T-helper 1 cell treated with Interleukin-12 subunit alpha and Interleukin-12 subunit beta and Interleukin-4 antibody, amounts not matched to agents 30 μg/mL and 1 μg/mL, for 36 hours (primary cell): ENCODE measurements at regions not wholly inside any gene's neighbourhood (a gene's known extent, or its start where the extent isn't known, plus 50 kb on each side); places are given as distances from the start of the nearest gene placed in this dataset.
"Not testable (repeated sequence)": the region's sequence is repeated elsewhere in the genome, so short reads cannot be mapped to it uniquely, and the experiment has no call there.

Experiments used
- H3K27ac Mint-ChIP-seq: one replicate; pipeline ENCODE4 v1.8.0; 2021; ENCODE audit warnings: mild to moderate bottlenecking, mixed read lengths
- H3K27me3 Mint-ChIP-seq: one replicate; pipeline ENCODE4 v1.8.0; 2021; ENCODE audit warnings: low read depth, mixed read lengths
- H3K36me3 Mint-ChIP-seq: one replicate; pipeline ENCODE4 v1.8.0; 2021; ENCODE audit warnings: low read depth, mixed read lengths
- H3K4me1 Mint-ChIP-seq: one replicate; pipeline ENCODE4 v1.8.0; 2021; ENCODE audit warnings: low read depth, mixed read lengths
- H3K4me3 Mint-ChIP-seq: one replicate; pipeline ENCODE4 v1.8.0; 2021; ENCODE audit warnings: mild to moderate bottlenecking, moderate library complexity, mixed read lengths
- H3K9me3 Mint-ChIP-seq: one replicate; pipeline ENCODE4 v1.8.0; 2021; ENCODE audit warnings: mixed read lengths

DNA sequence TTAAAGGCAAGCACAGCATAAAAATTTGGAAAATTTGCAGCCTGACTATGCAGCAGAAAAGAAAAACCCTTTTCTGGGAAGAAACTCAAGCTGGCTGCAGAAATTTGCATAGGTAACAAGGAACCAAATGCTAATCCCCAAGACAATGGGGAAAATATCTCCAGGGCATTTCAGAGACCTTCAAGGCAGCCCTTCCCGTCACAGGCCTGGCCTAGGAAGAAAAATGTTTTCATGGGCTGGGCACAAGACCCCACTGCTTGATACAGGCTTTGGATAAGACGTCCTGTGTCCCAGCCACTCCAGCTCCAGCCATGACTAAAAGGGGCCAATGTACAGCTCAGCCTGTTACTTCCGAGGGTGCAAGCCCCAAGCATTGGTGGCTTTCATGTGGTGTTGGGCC lies 717.6 kb downstream of the TDRD15 start:
- Mint-ChIP-seq H3K4me1 (no peaks in the 10 kb centered on the region), H3K27me3 (no peaks in the 10 kb centered on the region), H3K27ac (no peak overlapping the region)

DNA sequence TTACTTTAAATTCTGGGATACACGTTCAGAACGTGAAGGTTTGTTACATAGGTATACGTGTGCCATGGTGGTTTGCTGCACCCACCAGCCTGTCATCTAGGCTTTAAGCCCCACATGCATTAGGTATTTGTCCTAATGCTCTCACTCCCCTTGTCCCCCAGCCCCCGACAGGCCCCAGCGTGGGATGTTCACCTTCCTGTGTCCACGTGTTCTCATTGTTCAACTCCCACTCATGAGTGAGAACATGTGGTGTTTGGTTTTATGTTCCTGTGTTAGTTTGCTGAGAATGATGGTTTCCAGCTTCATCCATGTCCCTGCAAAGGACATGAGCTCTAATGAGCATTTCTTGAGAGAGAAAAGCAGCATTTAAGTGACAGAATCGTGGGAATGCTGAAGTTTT lies 726.6 kb downstream of the TDRD15 start:
- not testable (repeated sequence) for H3K27me3 Mint-ChIP-seq, H3K27ac Mint-ChIP-seq, H3K36me3 Mint-ChIP-seq, H3K4me1 Mint-ChIP-seq, H3K4me3 Mint-ChIP-seq
- peaks cover 15% of the 10 kb centered on the region for H3K9me3 Mint-ChIP-seq

More for the DNA sequence above, 717.6 kb downstream of the TDRD15 start:
- peaks cover 6% of the 10 kb centered on the region for H3K9me3 Mint-ChIP-seq
- no peak overlapping the region for H3K4me3 Mint-ChIP-seq
- no peaks in the 10 kb centered on the region for H3K36me3 Mint-ChIP-seq

DNA sequence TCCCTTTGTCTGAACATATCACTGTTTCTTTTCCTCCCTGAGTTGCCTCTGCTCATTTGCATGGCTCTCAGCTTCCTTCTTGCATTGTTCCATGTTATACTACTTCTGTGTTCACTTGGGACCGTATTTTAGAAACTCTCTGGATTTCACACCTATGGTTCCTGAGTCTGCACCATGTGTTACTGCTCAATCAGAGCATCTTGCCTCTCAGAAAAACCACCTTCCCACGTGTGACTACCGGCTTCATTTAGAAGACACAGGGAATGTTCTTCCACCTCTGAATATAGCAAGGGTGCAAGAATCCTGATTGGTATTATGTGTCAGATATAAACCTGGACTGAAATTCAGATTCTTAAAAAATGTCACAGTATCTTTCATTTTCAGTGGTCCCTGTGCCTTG lies 731.2 kb downstream of the TDRD15 start:
- no peaks in the 10 kb centered on the region for H3K4me1 Mint-ChIP-seq
- H3K4me3 Mint-ChIP-seq, result no peak overlapping the region
- no peak overlapping the region for H3K27ac Mint-ChIP-seq
- H3K9me3 Mint-ChIP-seq, result peaks cover 8% of the 10 kb centered on the region
- no peaks in the 10 kb centered on the region for H3K36me3 Mint-ChIP-seq
- no peaks in the 10 kb centered on the region for H3K27me3 Mint-ChIP-seq

DNA sequence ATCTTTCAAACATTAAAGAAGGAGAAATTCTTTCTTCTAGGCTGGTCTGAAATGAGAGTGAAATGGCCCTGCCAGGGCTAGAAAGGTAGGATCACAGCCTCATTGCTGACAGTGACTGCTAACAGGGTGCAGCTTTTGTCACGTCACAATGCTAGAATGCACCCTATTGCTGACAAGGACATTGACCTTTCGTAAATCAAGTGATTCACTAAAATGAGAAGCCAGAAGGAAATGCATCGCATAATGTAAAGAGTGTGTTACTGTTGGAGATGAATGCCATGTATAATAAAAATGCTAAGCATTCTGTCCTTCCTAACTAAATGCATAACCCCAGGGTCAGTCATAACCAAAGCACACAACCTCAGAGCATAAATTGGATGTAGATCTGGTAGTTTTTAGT lies 732.9 kb downstream of the TDRD15 start:
- no peak overlapping the region for H3K4me3 Mint-ChIP-seq
- no peaks in the 10 kb centered on the region for H3K27me3 Mint-ChIP-seq
- peaks cover 8% of the 10 kb centered on the region for H3K9me3 Mint-ChIP-seq
- no peaks in the 10 kb centered on the region for H3K36me3 Mint-ChIP-seq
- no peak overlapping the region for H3K27ac Mint-ChIP-seq
- H3K4me1 Mint-ChIP-seq, result no peaks in the 10 kb centered on the region

DNA sequence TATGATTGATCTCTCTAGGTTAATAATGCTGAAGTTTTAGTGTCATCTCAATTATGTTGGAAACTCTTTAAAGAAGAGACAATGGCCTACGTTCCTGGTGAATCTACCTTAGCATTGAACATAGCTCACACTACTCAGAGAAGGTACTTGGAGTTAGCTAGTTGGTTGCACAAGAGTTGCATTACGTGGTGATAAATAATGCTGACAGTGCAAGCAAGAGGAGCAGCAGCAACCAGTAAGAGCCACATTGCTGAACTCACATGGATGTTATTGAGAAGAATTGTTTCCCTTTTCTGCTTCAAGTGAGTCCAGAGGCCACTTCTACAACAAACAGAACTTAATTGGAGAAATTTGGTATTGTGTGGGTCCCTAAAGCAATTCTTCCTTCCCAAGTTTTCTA lies 737.1 kb downstream of the TDRD15 start:
- Mint-ChIP-seq H3K9me3 (peaks cover 20% of the 10 kb centered on the region), H3K4me3 (no peak overlapping the region), H3K27me3 (no peaks in the 10 kb centered on the region), H3K36me3 (no peaks in the 10 kb centered on the region), H3K4me1 (no peaks in the 10 kb centered on the region), H3K27ac (no peak overlapping the region)

DNA sequence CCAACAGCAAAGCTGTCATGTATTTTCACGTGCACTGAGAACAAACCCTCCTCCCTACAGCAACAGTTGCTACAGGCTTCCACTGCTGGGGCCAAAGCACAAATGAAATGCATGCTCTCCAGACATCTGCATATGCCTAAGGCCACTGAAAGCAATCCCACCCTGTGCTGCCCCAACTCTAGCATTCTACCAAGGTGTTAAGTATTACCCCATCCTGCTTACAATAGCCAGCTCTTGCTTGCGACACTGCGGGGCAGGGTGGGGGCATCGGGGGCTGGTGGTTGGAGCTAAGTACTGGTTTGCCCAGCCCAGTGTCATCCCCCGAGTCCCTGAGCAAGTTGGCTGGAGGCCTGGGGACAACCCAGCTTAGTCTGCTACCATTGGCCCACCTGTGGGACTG lies 742.5 kb downstream of the TDRD15 start:
- Mint-ChIP-seq H3K4me3 (no peak overlapping the region), H3K36me3 (no peaks in the 10 kb centered on the region), H3K27ac (no peak overlapping the region), H3K27me3 (no peaks in the 10 kb centered on the region), H3K9me3 (peaks cover 12% of the 10 kb centered on the region), H3K4me1 (no peaks in the 10 kb centered on the region)

DNA sequence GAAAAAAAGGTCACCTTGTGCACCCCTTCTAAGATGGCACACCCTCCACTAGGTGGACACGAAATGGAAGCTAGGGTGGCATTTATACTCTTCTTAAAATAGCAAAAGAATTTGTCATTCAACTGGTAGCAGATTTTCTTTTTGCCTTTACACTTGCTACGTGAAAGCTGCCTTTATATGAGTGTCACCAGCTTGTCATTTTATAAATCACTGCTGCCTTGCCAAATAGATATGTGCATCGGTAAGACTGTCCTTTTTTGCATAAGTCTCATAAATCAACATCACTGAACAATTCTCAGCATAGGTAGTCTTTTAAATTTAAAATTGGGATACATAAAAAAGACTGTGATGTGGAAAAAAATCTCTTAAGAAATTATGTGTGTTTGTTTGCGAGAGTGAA lies 764.1 kb downstream of the TDRD15 start:
- H3K27me3 Mint-ChIP-seq, result no peaks in the 10 kb centered on the region
- H3K4me3 Mint-ChIP-seq, result no peak overlapping the region
- no peaks in the 10 kb centered on the region for H3K36me3 Mint-ChIP-seq
- no peaks in the 10 kb centered on the region for H3K4me1 Mint-ChIP-seq
- H3K9me3 Mint-ChIP-seq, result peaks cover 26% of the 10 kb centered on the region
- H3K27ac Mint-ChIP-seq, result no peak overlapping the region

DNA sequence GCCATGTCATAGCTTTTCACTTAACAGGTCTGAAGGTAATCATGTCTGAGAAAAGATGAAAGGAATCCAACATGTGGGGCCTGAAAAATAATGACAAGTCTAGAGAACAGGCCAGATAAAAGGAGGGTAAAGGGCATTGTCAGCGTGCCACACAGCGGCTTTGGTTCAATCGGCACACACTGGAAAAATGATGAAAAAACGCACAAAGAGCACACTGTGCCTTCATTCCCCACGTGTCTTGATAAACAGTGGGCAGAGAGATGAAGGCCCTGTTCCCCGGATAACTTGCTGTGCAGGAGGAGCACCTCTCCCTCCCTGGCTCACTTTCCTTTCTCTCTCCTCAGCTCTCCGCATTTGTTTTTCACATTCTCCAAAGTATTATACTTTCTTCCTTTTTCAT lies 766.3 kb downstream of the TDRD15 start:
- H3K4me1 Mint-ChIP-seq, result no peaks in the 10 kb centered on the region
- H3K27me3 Mint-ChIP-seq, result no peaks in the 10 kb centered on the region
- H3K4me3 Mint-ChIP-seq, result no peak overlapping the region
- H3K36me3 Mint-ChIP-seq, result no peaks in the 10 kb centered on the region
- no peak overlapping the region for H3K27ac Mint-ChIP-seq
- H3K9me3 Mint-ChIP-seq, result peaks cover 19% of the 10 kb centered on the region

DNA sequence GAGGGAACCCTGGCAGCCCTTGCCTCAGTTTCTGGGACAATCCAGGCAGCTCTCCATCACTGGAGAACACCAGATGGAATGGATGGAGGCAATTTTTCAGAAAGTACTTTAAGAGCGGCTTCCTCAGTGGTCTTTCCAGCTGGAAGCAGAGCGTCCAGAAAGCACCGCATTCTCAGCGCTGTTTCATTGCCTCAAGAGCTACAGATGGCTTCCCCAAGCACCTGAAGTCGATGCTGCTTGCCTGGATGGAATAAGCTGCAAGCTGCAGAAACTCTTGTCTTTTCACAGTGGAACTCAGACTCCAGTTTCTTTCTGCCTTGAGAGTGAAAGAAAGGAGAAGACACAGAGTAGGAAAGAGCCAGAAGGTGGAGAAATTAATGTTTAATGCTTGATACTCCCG lies 766.9 kb downstream of the TDRD15 start:
- Mint-ChIP-seq H3K4me1 (no peaks in the 10 kb centered on the region), H3K36me3 (no peaks in the 10 kb centered on the region), H3K9me3 (peaks cover 17% of the 10 kb centered on the region), H3K27me3 (no peaks in the 10 kb centered on the region), H3K4me3 (no peak overlapping the region), H3K27ac (no peak overlapping the region)

DNA sequence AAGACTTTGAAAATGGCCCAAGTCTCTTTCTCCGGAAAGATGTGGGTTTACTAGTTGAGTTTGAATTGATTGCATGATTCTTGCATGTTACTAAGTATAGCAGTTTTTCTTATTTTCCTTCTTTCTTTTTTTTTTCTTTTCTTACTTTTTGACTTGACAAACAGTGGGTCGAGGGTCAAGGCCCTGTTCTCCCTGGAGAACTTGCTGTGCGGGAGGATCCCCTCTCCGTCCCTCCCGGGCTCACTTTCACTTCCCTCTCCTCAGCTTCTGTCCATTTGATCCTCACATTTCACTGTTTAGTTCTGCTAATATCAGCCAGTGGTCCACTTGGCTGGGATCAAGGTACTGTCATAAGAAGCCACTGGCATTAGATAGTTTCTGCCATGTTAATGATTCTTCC lies 767.4 kb downstream of the TDRD15 start:
- Mint-ChIP-seq H3K4me1 (no peaks in the 10 kb centered on the region), H3K27me3 (no peaks in the 10 kb centered on the region), H3K27ac (no peak overlapping the region), H3K4me3 (no peak overlapping the region), H3K9me3 (peaks cover 12% of the 10 kb centered on the region), H3K36me3 (no peaks in the 10 kb centered on the region)

DNA sequence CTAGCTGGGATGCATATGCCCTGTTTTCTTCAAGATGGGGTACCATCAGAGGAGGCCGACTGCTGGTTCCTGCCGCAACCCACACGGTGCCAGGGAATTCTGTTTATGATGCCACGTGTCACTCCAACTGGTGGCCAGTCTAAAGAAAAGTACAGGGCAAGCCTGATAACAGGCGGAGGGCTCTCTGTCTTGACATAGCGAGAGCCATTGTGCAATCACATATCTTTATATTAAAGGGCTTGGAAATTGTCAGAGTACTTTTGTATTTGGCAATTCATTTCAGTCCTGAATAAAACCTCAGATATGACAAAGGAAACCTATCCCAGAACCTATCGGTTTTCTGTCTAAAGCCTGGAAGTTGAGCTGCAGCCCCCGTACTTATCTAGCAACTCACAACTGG lies 768.4 kb downstream of the TDRD15 start:
- no peaks in the 10 kb centered on the region for H3K4me1 Mint-ChIP-seq
- peaks cover 3% of the 10 kb centered on the region for H3K9me3 Mint-ChIP-seq
- no peaks in the 10 kb centered on the region for H3K27me3 Mint-ChIP-seq
- H3K36me3 Mint-ChIP-seq, result no peaks in the 10 kb centered on the region
- no peak overlapping the region for H3K27ac Mint-ChIP-seq
- no peak overlapping the region for H3K4me3 Mint-ChIP-seq

DNA sequence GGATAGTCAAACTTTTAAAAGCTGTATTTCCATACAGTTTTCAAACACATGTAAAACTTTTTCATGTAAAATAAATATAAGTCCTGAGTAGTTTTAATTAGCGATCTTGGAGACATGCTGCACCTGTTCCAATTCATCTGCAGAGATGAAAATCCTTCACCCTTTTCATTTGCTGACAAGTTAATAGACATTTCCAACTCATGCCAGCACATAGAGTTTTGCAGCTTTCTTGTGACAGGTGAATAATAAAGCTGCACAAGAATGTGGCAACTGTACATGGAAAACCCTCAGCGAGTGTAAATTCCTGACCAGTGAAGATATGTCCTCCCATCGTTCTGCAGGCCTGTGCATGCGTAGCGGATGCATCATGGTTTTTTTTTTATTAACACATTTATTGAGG lies 771.4 kb downstream of the TDRD15 start:
- no peaks in the 10 kb centered on the region for H3K9me3 Mint-ChIP-seq

DNA sequence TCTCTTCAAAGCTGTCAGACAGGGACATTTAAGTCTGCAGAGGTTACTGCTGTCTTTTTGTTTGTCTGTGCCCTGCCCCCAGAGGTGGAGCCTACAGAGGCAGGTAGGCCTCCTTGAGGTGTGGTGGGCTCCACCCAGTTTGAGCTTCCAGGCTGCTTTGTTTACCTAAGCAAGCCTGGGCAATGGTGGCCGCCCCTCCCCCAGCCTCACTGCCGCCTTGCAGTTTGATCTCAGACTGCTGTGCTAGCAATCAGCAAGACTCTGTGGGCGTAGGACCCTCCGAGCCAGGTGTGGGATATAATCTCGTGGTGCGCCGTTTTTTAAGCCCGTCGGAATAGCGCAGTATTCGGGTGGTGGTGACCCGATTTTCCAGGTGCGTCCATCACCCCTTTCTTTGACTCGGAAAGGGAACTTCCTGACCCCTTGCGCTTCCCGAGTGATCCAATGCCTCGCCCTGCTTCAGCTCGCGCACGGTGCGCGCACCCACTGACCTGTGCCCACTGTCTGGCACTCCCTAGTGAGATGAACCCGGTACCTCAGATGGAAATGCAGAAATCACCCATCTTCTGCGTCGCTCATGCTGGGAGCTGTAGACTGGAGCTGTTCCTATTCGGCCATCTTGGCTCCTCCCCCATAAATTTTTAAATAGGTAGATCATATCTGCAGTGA lies 785.1 kb downstream of the TDRD15 start:
- H3K4me1 Mint-ChIP-seq, H3K4me3 Mint-ChIP-seq, H3K27ac Mint-ChIP-seq, H3K27me3 Mint-ChIP-seq, H3K36me3 Mint-ChIP-seq: not testable (repeated sequence)
- H3K9me3 Mint-ChIP-seq, result peaks cover 17% of the 10 kb centered on the region

More for the DNA sequence above, 771.4 kb downstream of the TDRD15 start:
- Mint-ChIP-seq H3K4me3 (no peak overlapping the region), H3K27me3 (no peaks in the 10 kb centered on the region), H3K36me3 (no peaks in the 10 kb centered on the region), H3K4me1 (no peaks in the 10 kb centered on the region), H3K27ac (no peak overlapping the region)

DNA sequence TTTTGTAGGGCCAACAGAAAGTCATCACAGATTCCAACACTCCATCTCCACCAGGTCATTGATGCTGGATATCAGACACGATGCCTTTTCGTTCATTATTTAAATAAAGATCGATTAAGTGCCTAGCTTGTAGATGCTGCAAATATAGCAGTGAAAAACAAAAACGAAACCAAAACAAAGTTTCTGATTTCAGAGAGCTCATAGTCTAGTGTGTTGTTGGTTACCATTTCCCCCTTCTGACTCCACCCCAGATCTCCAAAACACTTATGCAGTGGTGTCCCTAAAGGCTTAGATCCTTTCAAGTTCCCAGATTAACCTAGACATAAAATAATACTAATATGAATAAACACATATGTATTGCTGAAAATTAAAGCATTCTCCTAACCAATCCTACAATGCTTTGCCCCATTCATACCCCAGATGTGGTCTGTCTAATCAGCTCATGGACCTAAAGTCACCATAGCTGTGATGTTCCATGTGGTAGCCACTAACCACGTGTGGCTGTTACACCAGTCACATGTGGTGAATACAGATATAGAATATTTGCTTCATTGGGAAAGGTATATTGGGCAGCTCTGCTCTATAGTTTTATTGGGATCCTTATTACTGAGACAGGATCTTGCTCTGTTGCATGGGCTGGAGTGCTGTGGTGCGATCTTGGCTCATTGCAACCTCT lies 787.2 kb downstream of the TDRD15 start:
- no peak overlapping the region for H3K4me3 Mint-ChIP-seq
- H3K27me3 Mint-ChIP-seq, result no peaks in the 10 kb centered on the region
- H3K27ac Mint-ChIP-seq, result no peak overlapping the region
- H3K36me3 Mint-ChIP-seq, result no peaks in the 10 kb centered on the region
- H3K9me3 Mint-ChIP-seq, result peaks cover 20% of the 10 kb centered on the region
- H3K4me1 Mint-ChIP-seq, result no peaks in the 10 kb centered on the region

DNA sequence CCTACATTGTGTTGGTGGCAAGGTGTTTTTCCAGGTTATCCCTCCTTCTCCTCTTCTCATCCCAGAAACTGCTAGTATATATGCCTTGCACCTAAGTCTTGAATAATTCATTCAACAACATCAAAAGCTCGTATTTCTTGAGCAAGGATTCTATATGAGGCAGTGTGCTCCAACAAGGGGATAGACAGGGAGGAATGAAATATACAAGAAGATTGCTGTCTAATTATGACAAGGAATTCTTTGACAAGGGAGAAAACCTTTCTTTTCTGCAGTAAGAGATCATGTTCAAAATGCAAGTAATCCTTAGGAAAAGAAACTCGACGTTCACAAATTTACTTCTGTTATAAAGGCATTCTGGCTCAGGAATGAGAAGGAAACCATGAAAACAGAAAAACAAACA lies 788.6 kb downstream of the TDRD15 start:
- Mint-ChIP-seq H3K36me3 (no peaks in the 10 kb centered on the region), H3K27ac (no peak overlapping the region), H3K4me1 (no peaks in the 10 kb centered on the region), H3K27me3 (no peaks in the 10 kb centered on the region), H3K9me3 (peaks cover 23% of the 10 kb centered on the region), H3K4me3 (no peak overlapping the region)
